ENCODE measurements at regions not wholly inside any gene's neighbourhood (a gene's known extent, or its start where the extent isn't known, plus 50 kb on each side); places are given as distances from the start of the nearest gene placed in this dataset.
"Not testable (repeated sequence)": the region's sequence is repeated elsewhere in the genome, so short reads cannot be mapped to it uniquely, and the experiment has no call there.

GRCh38 chrX:115357326-115358120 lies 68.0 kb downstream of the LUZP4 start:
- DNase-seq (ENCODE audit: low read depth in 3 of 3, low spot score in 2 of 3), result no peak

GRCh38 chrX:115359508-115359907 lies 70.0 kb downstream of the LUZP4 start:
- not testable (repeated sequence) for DNase-seq (ENCODE audit: low read depth in 3 of 3, low spot score in 2 of 3)

- no peak for DNase-seq (ENCODE audit: low read depth in 3 of 3, low spot score in 2 of 3)
Measured at GRCh38 chrX:115360220-115360781, 70.8 kb downstream of the LUZP4 start.

GRCh38 chrX:115362334-115363095 lies 73.0 kb downstream of the LUZP4 start:
- DNase-seq (ENCODE audit: low read depth in 3 of 3, low spot score in 2 of 3), result no peak

GRCh38 chrX:115363372-115363771 lies 73.9 kb downstream of the LUZP4 start:
- DNase-seq (ENCODE audit: low read depth in 3 of 3, low spot score in 2 of 3), result no peak

GRCh38 chrX:115363897-115364296 lies 74.4 kb downstream of the LUZP4 start:
- DNase-seq (ENCODE audit: low read depth in 3 of 3, low spot score in 2 of 3), result no peak

DNA sequence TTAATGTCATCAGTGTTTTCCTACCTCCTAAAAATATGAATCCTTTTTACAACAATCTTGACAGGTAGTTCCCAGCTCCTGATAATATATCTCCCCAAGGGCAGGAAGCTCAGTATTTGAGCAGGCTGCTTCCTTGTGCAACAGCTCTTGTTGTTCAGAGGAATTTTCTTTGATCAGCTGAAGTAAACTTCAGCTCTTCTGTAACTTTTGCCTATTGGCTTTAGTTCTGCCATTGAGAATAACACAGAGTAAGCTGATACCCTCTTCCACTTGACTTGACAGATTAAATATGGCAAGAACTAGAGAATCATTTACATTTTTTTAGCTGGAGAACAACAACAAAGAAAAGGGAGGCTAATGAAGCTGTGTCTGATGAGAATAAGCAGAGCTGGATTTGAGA lies 75.2 kb downstream of the LUZP4 start:
- DNase-seq (ENCODE audit: low read depth in 3 of 3, low spot score in 2 of 3), result no peak

GRCh38 chrX:115366535-115366934 lies 77.0 kb downstream of the LUZP4 start:
- DNase-seq (ENCODE audit: low read depth in 3 of 3, low spot score in 2 of 3), result no peak

DNA sequence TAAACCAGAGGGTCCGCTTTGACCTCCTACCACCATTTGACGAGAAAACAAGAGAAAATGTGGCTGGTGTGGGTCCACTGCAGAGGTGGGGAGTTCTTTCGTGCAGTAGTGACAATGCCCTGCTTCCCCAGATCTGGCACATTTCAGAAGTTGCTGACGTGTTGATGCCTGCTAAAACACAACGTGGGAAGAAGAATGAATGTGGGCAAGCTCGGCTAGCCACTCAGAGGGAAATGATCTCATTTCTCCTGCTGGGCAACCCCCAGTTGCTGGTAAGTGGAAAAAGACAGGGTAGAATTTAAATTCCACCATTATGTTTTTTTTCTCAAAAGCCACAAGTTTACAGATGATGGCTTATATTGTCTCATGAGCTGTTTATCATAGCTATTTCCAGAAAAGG lies 77.9 kb downstream of the LUZP4 start:
- DNase-seq (ENCODE audit: low read depth in 3 of 3, low spot score in 2 of 3), result no peak

GRCh38 chrX:115367951-115368350 lies 78.4 kb downstream of the LUZP4 start:
- no peak for DNase-seq (ENCODE audit: low read depth in 3 of 3, low spot score in 2 of 3)

GRCh38 chrX:115368876-115369275 lies 79.4 kb downstream of the LUZP4 start:
- DNase-seq (ENCODE audit: low read depth in 3 of 3, low spot score in 2 of 3), result no peak

DNA sequence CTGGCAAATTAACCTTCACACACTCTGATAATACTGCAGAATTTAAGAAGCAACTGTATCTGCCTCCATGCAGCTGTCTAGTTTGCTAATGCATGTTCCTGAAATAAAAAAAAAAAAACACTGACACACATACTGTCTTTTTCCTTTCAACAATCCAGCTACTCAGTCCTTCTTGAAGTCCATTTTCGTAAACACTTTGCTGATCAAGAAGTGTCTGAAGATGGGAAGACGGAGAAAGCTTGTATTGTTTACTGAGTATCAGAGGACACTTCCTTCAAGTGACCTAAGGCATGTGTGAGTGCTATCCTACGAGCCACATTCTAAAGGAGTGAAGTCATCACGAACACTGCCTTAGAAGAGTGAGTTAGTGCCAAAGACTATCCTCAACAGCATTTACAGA lies 82.6 kb downstream of the LUZP4 start:
- DNase-seq (ENCODE audit: low read depth in 3 of 3, low spot score in 2 of 3), result peak in 2 of 3 donors; percentile 5 to 13

- DNase-seq (ENCODE audit: low read depth in 3 of 3, low spot score in 2 of 3), result no peak
Measured at GRCh38 chrX:115373308-115373707, 83.8 kb downstream of the LUZP4 start.

DNA sequence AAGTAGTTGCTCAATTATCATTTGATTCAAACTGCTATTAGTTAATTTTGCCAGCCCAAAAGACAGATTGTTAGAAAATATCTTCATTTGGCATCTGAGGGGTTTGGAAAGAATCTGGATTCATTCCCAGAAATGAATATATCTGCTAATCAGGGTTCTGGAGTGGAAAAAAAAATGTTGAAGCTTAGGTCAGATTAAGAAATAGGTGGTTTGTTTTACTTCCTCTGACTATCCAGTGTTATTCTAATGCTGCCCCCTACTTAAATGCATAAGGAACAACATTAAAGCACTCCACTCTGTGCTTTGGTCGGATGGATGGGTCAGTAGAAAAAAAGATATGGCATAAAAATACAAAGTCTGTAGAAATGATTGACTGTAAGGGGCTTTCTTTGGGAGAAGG lies 89.0 kb downstream of the LUZP4 start:
- DNase-seq (ENCODE audit: low read depth in 3 of 3, low spot score in 2 of 3), result no peak

DNA sequence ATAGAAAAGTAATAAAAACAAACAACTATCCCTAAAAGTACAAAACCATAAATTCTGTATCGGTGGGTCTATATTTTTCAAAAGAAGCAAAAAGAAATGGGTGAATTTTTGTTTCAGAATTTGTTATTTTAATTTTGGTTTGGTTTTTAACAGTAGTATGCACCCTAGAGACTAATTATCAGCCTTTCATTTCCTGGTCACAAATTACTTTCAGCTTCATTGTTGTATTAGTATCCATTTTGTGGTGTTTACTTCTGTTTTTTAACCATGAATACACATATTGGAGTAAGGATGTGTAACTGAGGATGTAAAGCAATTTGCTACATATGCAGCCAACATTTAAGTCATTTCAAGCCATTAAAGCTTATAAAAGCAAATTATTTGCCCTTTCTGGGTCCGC lies 97.8 kb downstream of the LUZP4 start:
- no peak for DNase-seq (ENCODE audit: low read depth in 3 of 3, low spot score in 2 of 3)

- no peak for DNase-seq (ENCODE audit: low read depth in 3 of 3, low spot score in 2 of 3)
Measured at GRCh38 chrX:115388879-115389278, 99.4 kb downstream of the LUZP4 start.

- no peak for DNase-seq (ENCODE audit: low read depth in 3 of 3, low spot score in 2 of 3)
Measured at GRCh38 chrX:115390078-115390477, 100.6 kb downstream of the LUZP4 start.

GRCh38 chrX:115392031-115392430 lies 102.5 kb downstream of the LUZP4 start:
- no peak for DNase-seq (ENCODE audit: low read depth in 3 of 3, low spot score in 2 of 3)

- no peak for DNase-seq (ENCODE audit: low read depth in 3 of 3, low spot score in 2 of 3)
Measured at GRCh38 chrX:115392871-115393270, 103.4 kb downstream of the LUZP4 start.

- DNase-seq (ENCODE audit: low read depth in 3 of 3, low spot score in 2 of 3), result no peak
Measured at GRCh38 chrX:115393271-115393670, 103.8 kb downstream of the LUZP4 start.

- DNase-seq (ENCODE audit: low read depth in 3 of 3, low spot score in 2 of 3), result not testable (repeated sequence)
Measured at GRCh38 chrX:115394806-115395205, 105.3 kb downstream of the LUZP4 start.

GRCh38 chrX:115399306-115399705 lies 109.8 kb downstream of the LUZP4 start:
- no peak for DNase-seq (ENCODE audit: low read depth in 3 of 3, low spot score in 2 of 3)
